ENCODE measurements at regions not wholly inside any gene's neighbourhood (a gene's known extent, or its start where the extent isn't known, plus 50 kb on each side); places are given as distances from the start of the nearest gene placed in this dataset.

DNA sequence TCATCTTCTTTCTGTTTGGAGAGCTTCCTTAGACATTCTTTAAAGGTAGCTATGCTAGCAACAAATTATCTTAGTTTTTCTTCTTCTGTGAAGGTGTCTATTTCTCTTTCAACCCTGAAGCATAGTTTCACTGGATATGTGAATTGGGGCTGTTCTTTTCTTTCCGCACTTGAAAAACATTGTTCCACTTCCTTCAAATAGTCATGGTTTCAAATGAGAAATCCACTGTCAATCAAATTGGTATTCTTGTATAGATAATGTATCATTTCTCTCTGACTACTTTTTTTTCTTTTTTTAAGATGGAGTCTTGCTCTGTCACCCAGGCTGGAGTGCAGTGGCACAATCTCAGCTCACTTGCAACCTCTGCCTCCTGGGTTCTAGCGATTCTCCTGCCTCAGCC is 254.0 kb downstream of the ANAPC1 start:
- Histone ChIP-seq H4K91ac (ENCODE audit: insufficient read length, low read depth, low read length) (no peak overlapping the region), H3T11ph (ENCODE audit: low read length) (no peak overlapping the region), H3K18ac (ENCODE audit: insufficient read length, low read depth, low read length) (no peak overlapping the region), H4K5ac (ENCODE audit: insufficient read length, low read depth, low read length) (no peak overlapping the region), H3K14ac (ENCODE audit: insufficient read depth, low read length) (no peak overlapping the region), H3K79me2 (ENCODE audit: insufficient read depth, low read length) (no peaks in the 10 kb centered on the region), H3K56ac (ENCODE audit: insufficient read length, low read depth, low read length) (no peak overlapping the region), H2AFZ (ENCODE audit: low read length) (no peak overlapping the region), H2BK12ac (ENCODE audit: insufficient read length, low read depth, low read length) (no peak overlapping the region), H3K4ac (ENCODE audit: low read depth, low read length) (no peak overlapping the region), H3K23ac (ENCODE audit: insufficient read length, low read depth, low read length) (no peak overlapping the region), H2BK5ac (ENCODE audit: insufficient read length, low read length) (no peak overlapping the region), H2BK15ac (ENCODE audit: low read depth, low read length) (no peak overlapping the region), H3K4me2 (ENCODE audit: insufficient read depth, insufficient read length, low read length) (no peak overlapping the region), H3K27me3 (ENCODE audit: insufficient read depth, low read length) (no peaks in the 10 kb centered on the region), H2BK120ac (ENCODE audit: low read depth, low read length, poor library complexity, severe bottlenecking) (no peak overlapping the region), H3K27ac (ENCODE audit: insufficient read length, low read depth, low read length) (no peak overlapping the region), H3K9me3 (ENCODE audit: control insufficient read depth, low read depth, low read length) (no peaks in the 10 kb centered on the region), H3K23me2 (ENCODE audit: insufficient read length, low read depth, low read length, poor library complexity, severe bottlenecking) (no peaks in the 10 kb centered on the region), H3K4me1 (ENCODE audit: insufficient read depth, low read length) (no peaks in the 10 kb centered on the region), H3K9ac (ENCODE audit: extremely low read depth, insufficient read length, low read length) (no peak overlapping the region), H4K8ac (replicated peaks; ENCODE audit: insufficient read length, low read depth, low read length) (no peak overlapping the region), H2AK5ac (ENCODE audit: insufficient read length, low read length) (no peak overlapping the region), H3K79me1 (ENCODE audit: insufficient read depth, low read depth, low read length, poor library complexity, severe bottlenecking) (no peaks in the 10 kb centered on the region), H2BK20ac (ENCODE audit: low read depth, low read length, poor library complexity, severe bottlenecking) (no peak overlapping the region), H4K20me1 (ENCODE audit: control insufficient read depth, insufficient read depth, insufficient read length) (no peaks in the 10 kb centered on the region)
- WGBS (ENCODE audit: extremely low coverage, insufficient read length, low lambda C conversion rate): no CpG with 5 or more reads among the region's 2 CpGs
- Mint-ChIP-seq H3K36me3 (ENCODE audit: insufficient read depth in 1 of 3, low read depth in 3 of 3) (peaks cover 6 to 34% (median 20%) of the 10 kb centered on the region in 3 experiments; a peak in 6 of 7 replicates), H3K4me1 (peaks cover 0 to 9% of the 10 kb centered on the region in 2 experiments; a peak in 1 of 4 replicates), H3K4me3 (no peak overlapping the region), H3K27me3 (ENCODE audit: low read depth) (peaks cover 5% of the 10 kb centered on the region), H3K9me3 (peaks cover 32 to 35% of the 10 kb centered on the region in 2 experiments), H3K27ac (no peak overlapping the region)
- DNase-seq: no peak
- TF ChIP-seq CTCF (conservative IDR thresholded peaks at IDR 0.05): no peak

All from H9 (cell line).